ENCODE measurements at regions not wholly inside any gene's neighbourhood (a gene's known extent, or its start where the extent isn't known, plus 50 kb on each side); places are given as distances from the start of the nearest gene placed in this dataset.

Small RNA genes lying in the stretch of these regions (microRNA-seq; reads per million reads assigned to microRNA genes)
- 0 reads per million in 2 donors for gene MIR548I2 (ENCODE audit: borderline number of aligned reads in 1 of 2, borderline replicate concordance in 2 of 2)

Data from lower leg skin (tissue), 2 donors.